ENCODE measurements at regions not wholly inside any gene's neighbourhood (a gene's known extent, or its start where the extent isn't known, plus 50 kb on each side); places are given as distances from the start of the nearest gene placed in this dataset. TPM values are rescaled to one million over a fixed set of nuclear protein-coding genes. Genes with fewer than 3 reads are reported as not detected.

DNA sequence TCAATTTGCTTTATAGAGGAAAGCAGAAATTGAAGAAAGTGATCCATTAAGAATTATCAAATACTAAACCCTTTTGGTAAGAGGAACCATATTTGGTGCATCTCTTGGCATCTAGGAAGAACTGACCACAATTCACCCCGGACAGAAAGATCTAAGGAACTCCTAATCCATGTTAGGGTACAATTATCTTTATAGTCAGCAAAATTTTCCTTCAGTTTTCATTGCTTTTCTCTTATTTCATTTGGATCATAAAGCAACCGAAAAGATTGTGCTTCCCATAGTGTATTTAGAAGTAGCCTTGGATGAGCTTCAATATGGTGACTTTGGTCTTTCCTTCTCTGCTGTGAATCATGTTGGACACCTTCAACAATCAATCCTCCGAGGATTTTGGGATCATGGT is 50.1 kb upstream of the IGFBP5 start:
- intact Hi-C loops (cut with DNase I) = no loop called here
- WGBS, 3 donors = 94 to 95% (median 94%) methylated on average over 3 of the region's 3 CpGs
- H3K4me3 ChIP-seq = no peak overlapping the region
- no peaks in the 10 kb centered on the region for H3K9me3 ChIP-seq
- no peaks in the 10 kb centered on the region for H3K27me3 ChIP-seq
- no peak for DNase-seq
- no peak overlapping the region for H3K27ac ChIP-seq
- peaks cover 12% of the 10 kb centered on the region for H3K4me1 ChIP-seq (ENCODE audit: insufficient read depth)
- no peaks in the 10 kb centered on the region for H3K36me3 ChIP-seq
- TF ChIP-seq POLR2A (IDR thresholded peaks at IDR 0.05) = no peak
- no peak for TF ChIP-seq EP300 (IDR thresholded peaks at IDR 0.05)
- TF ChIP-seq, protein P1, sequence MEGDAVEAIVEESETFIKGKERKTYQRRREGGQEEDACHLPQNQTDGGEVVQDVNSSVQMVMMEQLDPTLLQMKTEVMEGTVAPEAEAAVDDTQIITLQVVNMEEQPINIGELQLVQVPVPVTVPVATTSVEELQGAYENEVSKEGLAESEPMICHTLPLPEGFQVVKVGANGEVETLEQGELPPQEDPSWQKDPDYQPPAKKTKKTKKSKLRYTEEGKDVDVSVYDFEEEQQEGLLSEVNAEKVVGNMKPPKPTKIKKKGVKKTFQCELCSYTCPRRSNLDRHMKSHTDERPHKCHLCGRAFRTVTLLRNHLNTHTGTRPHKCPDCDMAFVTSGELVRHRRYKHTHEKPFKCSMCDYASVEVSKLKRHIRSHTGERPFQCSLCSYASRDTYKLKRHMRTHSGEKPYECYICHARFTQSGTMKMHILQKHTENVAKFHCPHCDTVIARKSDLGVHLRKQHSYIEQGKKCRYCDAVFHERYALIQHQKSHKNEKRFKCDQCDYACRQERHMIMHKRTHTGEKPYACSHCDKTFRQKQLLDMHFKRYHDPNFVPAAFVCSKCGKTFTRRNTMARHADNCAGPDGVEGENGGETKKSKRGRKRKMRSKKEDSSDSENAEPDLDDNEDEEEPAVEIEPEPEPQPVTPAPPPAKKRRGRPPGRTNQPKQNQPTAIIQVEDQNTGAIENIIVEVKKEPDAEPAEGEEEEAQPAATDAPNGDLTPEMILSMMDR (IDR thresholded peaks at IDR 0.05) = no peak

Small RNA genes in the stretch of these regions (small RNA-seq; reads per million reads assigned to genes)
- gene RNA5SP120 = not detected
